ENCODE measurements at regions not wholly inside any gene's neighbourhood (a gene's known extent, or its start where the extent isn't known, plus 50 kb on each side); places are given as distances from the start of the nearest gene placed in this dataset.

DNA sequence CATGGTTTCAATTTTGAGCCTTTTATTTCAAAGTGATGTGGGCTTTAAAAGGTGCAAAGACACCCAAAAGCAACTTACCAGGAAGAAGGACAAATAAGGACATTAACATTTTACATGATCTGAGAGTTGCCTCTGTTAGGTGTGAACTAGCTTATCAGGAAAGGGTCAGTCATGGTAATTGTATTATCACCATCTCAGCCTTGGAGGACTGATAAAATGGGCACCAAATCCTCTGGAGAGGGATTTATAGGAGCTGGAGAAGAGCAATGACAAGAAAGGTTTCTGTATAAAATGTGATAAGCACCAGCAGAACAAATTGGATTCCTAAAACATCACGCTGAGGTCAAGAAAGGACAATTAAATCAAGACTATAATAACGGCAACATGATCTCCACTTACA is 217.7 kb upstream of the PRICKLE1 start:
- Histone ChIP-seq H3K36me3 (ENCODE audit: insufficient read depth, low read length) (no peaks in the 10 kb centered on the region), H3K27me3 (ENCODE audit: control insufficient read depth in 1 of 2, insufficient read depth in 2 of 2, low read length in 2 of 2) (no peaks in the 10 kb centered on the region), H3K9me3 (ENCODE audit: low read length) (no peaks in the 10 kb centered on the region), H3K4me1 (ENCODE audit: insufficient read depth, low read length) (no peaks in the 10 kb centered on the region), H3K27ac (ENCODE audit: low read depth, low read length) (no peak overlapping the region), H3K9ac (ENCODE audit: low read length) (no peak overlapping the region), H3K4me3 (ENCODE audit: low read depth in 1 of 2, low read length in 2 of 2) (no peak overlapping the region)

DNA sequence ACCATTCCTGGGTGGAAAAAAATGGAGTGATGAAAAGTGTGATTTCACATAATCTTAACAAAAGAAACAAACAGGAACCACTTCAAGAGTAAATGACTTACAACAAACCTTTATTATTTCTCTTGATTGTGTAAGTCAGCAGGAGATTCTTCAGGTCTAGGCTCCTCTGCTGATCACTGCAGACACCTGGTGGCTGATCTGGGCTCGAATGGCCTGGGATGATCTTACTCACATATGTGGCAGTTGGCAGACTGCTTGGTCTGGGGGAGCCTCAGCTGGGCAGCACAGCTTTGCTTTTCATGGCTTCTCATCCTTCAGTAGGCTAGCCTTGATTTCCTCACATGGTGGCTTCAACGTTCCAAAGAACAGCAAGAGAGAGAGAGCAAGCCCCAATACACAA is 215.4 kb upstream of the PRICKLE1 start:
- Histone ChIP-seq H3K27me3 (ENCODE audit: control insufficient read depth in 1 of 2, insufficient read depth in 2 of 2, low read length in 2 of 2) (no peaks in the 10 kb centered on the region), H3K9ac (ENCODE audit: low read length) (no peak overlapping the region), H3K4me3 (ENCODE audit: low read depth in 1 of 2, low read length in 2 of 2) (no peak overlapping the region), H3K9me3 (ENCODE audit: low read length) (no peaks in the 10 kb centered on the region), H3K27ac (ENCODE audit: low read depth, low read length) (no peak overlapping the region), H3K36me3 (ENCODE audit: insufficient read depth, low read length) (no peaks in the 10 kb centered on the region), H3K4me1 (ENCODE audit: insufficient read depth, low read length) (no peaks in the 10 kb centered on the region)

DNA sequence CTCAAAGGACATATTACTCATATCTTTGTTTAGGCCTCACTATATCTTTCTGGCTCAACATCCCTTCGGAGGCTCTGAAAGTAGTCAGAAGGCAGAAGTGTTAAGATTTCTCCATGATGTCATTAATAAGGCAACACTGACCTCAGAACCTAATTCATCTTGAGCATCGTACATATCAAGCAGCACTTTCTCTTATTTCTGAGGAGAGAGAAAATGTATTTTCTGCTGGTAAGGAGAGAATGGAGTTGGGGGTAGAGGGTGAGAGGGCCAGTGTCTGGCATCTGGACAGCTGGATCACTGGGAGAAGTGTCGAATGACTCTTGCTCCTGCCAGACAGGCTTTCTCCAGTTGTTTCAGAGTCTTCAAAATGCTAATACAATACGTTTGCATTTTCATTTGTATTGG is 213.2 kb upstream of the PRICKLE1 start:
- no peaks in the 10 kb centered on the region for H3K4me1 ChIP-seq (ENCODE audit: insufficient read depth, low read length)
- no peak overlapping the region for H3K4me3 ChIP-seq (ENCODE audit: low read depth in 1 of 2, low read length in 2 of 2)
- H3K36me3 ChIP-seq (ENCODE audit: insufficient read depth, low read length), result no peaks in the 10 kb centered on the region
- H3K9me3 ChIP-seq (ENCODE audit: low read length), result no peaks in the 10 kb centered on the region
- H3K27ac ChIP-seq (ENCODE audit: low read depth, low read length), result no peak overlapping the region
- H3K27me3 ChIP-seq (ENCODE audit: control insufficient read depth in 1 of 2, insufficient read depth in 2 of 2, low read length in 2 of 2), result no peaks in the 10 kb centered on the region
- H3K9ac ChIP-seq (ENCODE audit: low read length), result no peak overlapping the region

DNA sequence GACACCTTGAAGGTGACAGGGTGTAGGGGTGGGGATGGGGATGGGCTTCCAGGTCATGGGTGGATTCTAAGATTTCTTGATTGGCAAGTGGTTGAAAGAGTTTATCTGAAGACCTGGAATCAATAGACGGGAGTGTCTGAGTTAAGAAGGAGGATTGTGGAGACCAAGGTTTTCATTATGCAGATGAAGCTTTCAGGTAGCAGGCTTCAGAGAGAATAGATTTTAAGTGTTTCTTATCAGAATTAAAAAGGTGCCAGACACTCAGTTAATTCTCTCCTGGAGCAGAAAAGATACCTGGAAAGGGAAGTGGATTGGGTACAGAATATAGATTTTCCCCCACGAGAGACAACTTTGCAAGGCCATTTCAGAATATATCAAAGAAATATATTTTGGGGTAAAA is 211.7 kb upstream of the PRICKLE1 start:
- no peaks in the 10 kb centered on the region for H3K27me3 ChIP-seq (ENCODE audit: control insufficient read depth in 1 of 2, insufficient read depth in 2 of 2, low read length in 2 of 2)
- H3K9me3 ChIP-seq (ENCODE audit: low read length), result no peaks in the 10 kb centered on the region
- H3K36me3 ChIP-seq (ENCODE audit: insufficient read depth, low read length), result no peaks in the 10 kb centered on the region
- H3K4me3 ChIP-seq (ENCODE audit: low read depth in 1 of 2, low read length in 2 of 2), result no peak overlapping the region
- no peak overlapping the region for H3K27ac ChIP-seq (ENCODE audit: low read depth, low read length)
- no peak overlapping the region for H3K9ac ChIP-seq (ENCODE audit: low read length)
- no peaks in the 10 kb centered on the region for H3K4me1 ChIP-seq (ENCODE audit: insufficient read depth, low read length)

DNA sequence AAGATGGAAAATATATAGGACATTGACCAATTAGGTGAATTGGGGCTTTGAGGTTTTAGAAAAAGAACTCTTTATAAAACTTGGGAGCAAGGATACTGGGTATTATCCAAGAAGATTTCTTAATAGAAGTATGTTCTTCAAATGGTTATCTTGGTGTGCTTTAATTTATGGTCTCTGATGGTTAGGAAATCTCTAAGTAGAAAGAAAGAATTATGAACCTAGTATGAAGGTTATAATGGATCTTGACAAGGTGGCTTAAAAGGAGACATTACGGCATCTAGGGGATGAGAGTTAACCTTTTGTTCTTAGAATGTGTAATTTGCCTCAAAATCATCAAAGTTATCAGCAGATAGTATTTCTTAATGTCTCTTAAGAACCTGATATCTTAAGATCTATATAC is 210.4 kb upstream of the PRICKLE1 start:
- Histone ChIP-seq H3K9ac (ENCODE audit: low read length) (no peak overlapping the region), H3K4me1 (ENCODE audit: insufficient read depth, low read length) (no peaks in the 10 kb centered on the region), H3K27me3 (ENCODE audit: control insufficient read depth in 1 of 2, insufficient read depth in 2 of 2, low read length in 2 of 2) (no peaks in the 10 kb centered on the region), H3K27ac (ENCODE audit: low read depth, low read length) (no peak overlapping the region), H3K4me3 (ENCODE audit: low read depth in 1 of 2, low read length in 2 of 2) (no peak overlapping the region), H3K36me3 (ENCODE audit: insufficient read depth, low read length) (no peaks in the 10 kb centered on the region), H3K9me3 (ENCODE audit: low read length) (no peaks in the 10 kb centered on the region)

DNA sequence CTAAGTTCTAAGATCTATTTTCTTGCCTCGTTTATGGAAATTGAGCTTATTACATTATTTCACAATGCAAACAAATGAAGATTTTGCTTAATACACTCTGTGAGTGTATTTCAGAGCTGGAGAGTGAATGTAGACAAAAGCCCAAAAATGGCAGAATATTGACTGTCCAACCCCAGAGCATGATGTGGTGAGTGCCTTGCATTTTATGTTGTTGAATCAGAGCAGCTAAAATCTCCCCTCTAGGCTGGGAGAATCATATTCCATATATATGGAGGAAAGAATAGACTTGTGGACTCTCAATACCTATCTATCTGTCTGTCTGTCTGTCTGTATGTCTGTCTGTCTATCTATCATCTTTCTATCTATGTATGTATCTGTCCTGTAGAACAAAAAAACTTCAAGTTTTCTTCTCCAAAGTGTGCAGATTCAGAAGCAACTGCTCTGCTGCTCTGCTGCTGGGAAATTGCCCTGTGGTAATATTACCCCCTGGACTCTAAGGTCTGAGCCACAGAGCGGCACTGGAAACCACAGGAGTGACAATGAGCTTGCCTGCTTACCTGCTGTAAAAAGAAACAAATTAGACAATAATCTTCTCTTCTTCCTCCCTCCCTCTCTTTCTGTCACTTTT is 209.4 kb upstream of the PRICKLE1 start:
- no peaks in the 10 kb centered on the region for H3K36me3 ChIP-seq (ENCODE audit: insufficient read depth, low read length)
- no peak overlapping the region for H3K27ac ChIP-seq (ENCODE audit: low read depth, low read length)
- no peak overlapping the region for H3K9ac ChIP-seq (ENCODE audit: low read length)
- H3K4me1 ChIP-seq (ENCODE audit: insufficient read depth, low read length), result no peaks in the 10 kb centered on the region
- no peaks in the 10 kb centered on the region for H3K27me3 ChIP-seq (ENCODE audit: control insufficient read depth in 1 of 2, insufficient read depth in 2 of 2, low read length in 2 of 2)
- no peak overlapping the region for H3K4me3 ChIP-seq (ENCODE audit: low read depth in 1 of 2, low read length in 2 of 2)
- H3K9me3 ChIP-seq (ENCODE audit: low read length), result no peaks in the 10 kb centered on the region

DNA sequence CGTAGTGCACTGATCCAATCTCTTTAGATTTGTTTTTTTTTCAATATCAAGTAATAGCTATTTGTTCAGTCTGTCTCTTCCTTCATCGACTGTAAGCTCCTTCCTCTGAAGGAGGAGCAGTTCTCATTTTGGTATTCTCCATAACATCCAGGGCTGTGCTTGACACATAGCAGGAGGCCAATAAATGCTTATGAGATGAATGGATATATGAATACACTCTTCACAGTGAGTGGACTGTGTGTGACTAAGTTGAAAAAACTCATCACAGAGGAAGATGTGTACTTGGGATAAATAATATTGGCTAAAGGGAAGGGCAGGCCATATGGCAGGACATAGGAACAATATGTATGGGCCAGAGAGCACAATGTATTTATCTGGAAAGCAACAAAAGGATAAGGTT is 205.3 kb upstream of the PRICKLE1 start:
- H3K4me3 ChIP-seq (ENCODE audit: low read depth in 1 of 2, low read length in 2 of 2), result no peak overlapping the region
- no peaks in the 10 kb centered on the region for H3K27me3 ChIP-seq (ENCODE audit: control insufficient read depth in 1 of 2, insufficient read depth in 2 of 2, low read length in 2 of 2)
- H3K27ac ChIP-seq (ENCODE audit: low read depth, low read length), result no peak overlapping the region
- no peaks in the 10 kb centered on the region for H3K9me3 ChIP-seq (ENCODE audit: low read length)
- no peak overlapping the region for H3K9ac ChIP-seq (ENCODE audit: low read length)
- H3K36me3 ChIP-seq (ENCODE audit: insufficient read depth, low read length), result no peaks in the 10 kb centered on the region
- no peaks in the 10 kb centered on the region for H3K4me1 ChIP-seq (ENCODE audit: insufficient read depth, low read length)

DNA sequence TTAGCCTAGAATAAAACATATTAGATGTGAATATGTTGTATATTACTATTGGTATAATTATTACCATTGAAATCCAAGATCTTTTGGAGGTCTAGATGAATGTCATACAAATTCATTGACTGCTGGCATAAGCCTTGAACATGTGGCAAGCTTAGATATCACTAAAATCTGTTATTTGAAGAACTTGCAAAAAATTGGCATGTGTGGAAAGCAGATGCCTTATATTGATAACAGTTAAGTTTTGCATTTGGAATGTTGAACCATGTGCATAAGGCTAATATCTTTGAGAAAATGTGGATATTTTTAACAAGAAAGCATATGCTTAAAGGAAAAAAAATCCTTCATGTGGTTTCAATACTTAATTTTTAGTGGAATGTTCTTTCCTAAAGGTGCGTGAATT is 203.6 kb upstream of the PRICKLE1 start:
- Histone ChIP-seq H3K27me3 (ENCODE audit: control insufficient read depth in 1 of 2, insufficient read depth in 2 of 2, low read length in 2 of 2) (no peaks in the 10 kb centered on the region), H3K27ac (ENCODE audit: low read depth, low read length) (no peak overlapping the region), H3K4me1 (ENCODE audit: insufficient read depth, low read length) (no peaks in the 10 kb centered on the region), H3K4me3 (ENCODE audit: low read depth in 1 of 2, low read length in 2 of 2) (no peak overlapping the region), H3K9ac (ENCODE audit: low read length) (no peak overlapping the region), H3K9me3 (ENCODE audit: low read length) (no peaks in the 10 kb centered on the region), H3K36me3 (ENCODE audit: insufficient read depth, low read length) (no peaks in the 10 kb centered on the region)

DNA sequence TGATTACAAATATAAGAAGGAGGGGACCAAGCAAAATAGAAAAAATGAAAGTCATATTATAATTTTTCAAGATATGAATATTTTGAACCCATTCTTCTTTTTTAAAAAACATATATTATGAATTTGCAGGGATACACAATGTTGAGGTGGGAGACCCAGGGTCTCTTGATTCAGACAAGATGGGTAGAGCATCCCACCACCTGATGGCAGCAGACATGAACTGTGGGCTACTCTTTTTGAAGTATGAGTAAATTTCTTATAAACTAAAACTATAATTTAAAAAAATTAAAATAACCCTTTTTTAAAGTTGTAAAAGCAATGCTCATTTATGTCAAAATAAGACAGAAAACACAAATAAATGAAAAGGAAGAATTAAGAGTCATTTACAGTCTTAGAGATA is 202.7 kb upstream of the PRICKLE1 start:
- no peaks in the 10 kb centered on the region for H3K4me1 ChIP-seq (ENCODE audit: insufficient read depth, low read length)
- H3K9ac ChIP-seq (ENCODE audit: low read length), result no peak overlapping the region
- H3K27me3 ChIP-seq (ENCODE audit: control insufficient read depth in 1 of 2, insufficient read depth in 2 of 2, low read length in 2 of 2), result no peaks in the 10 kb centered on the region
- no peak overlapping the region for H3K27ac ChIP-seq (ENCODE audit: low read depth, low read length)
- H3K9me3 ChIP-seq (ENCODE audit: low read length), result no peaks in the 10 kb centered on the region
- no peaks in the 10 kb centered on the region for H3K36me3 ChIP-seq (ENCODE audit: insufficient read depth, low read length)
- no peak overlapping the region for H3K4me3 ChIP-seq (ENCODE audit: low read depth in 1 of 2, low read length in 2 of 2)

DNA sequence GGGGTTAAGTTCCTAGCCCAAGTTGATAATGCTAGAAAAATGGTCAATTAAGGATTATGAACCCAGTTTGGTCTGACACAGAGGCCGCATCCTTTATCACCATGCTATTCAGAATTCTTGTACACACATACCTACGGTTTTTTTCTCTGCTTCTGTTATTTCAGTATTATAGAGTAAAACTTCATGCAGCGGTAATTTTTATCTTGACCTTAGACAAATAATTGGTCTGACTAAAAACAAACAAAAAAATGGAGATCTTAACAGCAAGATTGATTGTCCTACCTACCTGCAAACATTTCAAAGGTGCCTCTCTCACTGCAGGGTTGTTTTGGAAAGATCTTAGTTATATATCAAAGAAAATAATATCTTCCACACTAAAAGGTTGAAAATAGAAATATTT is 201.9 kb upstream of the PRICKLE1 start:
- no peak overlapping the region for H3K9ac ChIP-seq (ENCODE audit: low read length)
- no peak overlapping the region for H3K27ac ChIP-seq (ENCODE audit: low read depth, low read length)
- H3K4me3 ChIP-seq (ENCODE audit: low read depth in 1 of 2, low read length in 2 of 2), result no peak overlapping the region
- H3K27me3 ChIP-seq (ENCODE audit: control insufficient read depth in 1 of 2, insufficient read depth in 2 of 2, low read length in 2 of 2), result no peaks in the 10 kb centered on the region
- H3K9me3 ChIP-seq (ENCODE audit: low read length), result no peaks in the 10 kb centered on the region
- no peaks in the 10 kb centered on the region for H3K4me1 ChIP-seq (ENCODE audit: insufficient read depth, low read length)
- no peaks in the 10 kb centered on the region for H3K36me3 ChIP-seq (ENCODE audit: insufficient read depth, low read length)

DNA sequence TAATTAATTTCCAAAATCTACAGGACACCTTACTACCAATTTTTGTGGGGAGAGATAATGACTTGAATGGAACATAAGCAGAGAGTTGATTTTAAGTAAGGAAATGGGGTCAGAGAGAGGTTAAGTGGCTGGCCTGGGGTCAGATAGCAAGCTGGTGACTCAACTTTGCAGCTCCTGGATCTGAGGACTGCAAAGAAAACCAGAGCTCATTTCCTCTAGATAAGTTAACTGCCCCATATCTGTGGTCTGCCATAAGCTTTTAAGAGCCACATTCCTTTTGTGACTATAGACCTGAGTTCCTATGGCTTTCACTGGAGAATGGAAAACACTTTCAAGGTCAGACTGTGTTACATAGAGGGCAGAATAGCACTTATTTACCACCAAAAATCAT is 201.2 kb upstream of the PRICKLE1 start:
- Histone ChIP-seq H3K9me3 (ENCODE audit: low read length) (no peaks in the 10 kb centered on the region), H3K27me3 (ENCODE audit: control insufficient read depth in 1 of 2, insufficient read depth in 2 of 2, low read length in 2 of 2) (no peaks in the 10 kb centered on the region), H3K27ac (ENCODE audit: low read depth, low read length) (no peak overlapping the region), H3K4me3 (ENCODE audit: low read depth in 1 of 2, low read length in 2 of 2) (no peak overlapping the region), H3K9ac (ENCODE audit: low read length) (no peak overlapping the region), H3K36me3 (ENCODE audit: insufficient read depth, low read length) (no peaks in the 10 kb centered on the region), H3K4me1 (ENCODE audit: insufficient read depth, low read length) (no peaks in the 10 kb centered on the region)

DNA sequence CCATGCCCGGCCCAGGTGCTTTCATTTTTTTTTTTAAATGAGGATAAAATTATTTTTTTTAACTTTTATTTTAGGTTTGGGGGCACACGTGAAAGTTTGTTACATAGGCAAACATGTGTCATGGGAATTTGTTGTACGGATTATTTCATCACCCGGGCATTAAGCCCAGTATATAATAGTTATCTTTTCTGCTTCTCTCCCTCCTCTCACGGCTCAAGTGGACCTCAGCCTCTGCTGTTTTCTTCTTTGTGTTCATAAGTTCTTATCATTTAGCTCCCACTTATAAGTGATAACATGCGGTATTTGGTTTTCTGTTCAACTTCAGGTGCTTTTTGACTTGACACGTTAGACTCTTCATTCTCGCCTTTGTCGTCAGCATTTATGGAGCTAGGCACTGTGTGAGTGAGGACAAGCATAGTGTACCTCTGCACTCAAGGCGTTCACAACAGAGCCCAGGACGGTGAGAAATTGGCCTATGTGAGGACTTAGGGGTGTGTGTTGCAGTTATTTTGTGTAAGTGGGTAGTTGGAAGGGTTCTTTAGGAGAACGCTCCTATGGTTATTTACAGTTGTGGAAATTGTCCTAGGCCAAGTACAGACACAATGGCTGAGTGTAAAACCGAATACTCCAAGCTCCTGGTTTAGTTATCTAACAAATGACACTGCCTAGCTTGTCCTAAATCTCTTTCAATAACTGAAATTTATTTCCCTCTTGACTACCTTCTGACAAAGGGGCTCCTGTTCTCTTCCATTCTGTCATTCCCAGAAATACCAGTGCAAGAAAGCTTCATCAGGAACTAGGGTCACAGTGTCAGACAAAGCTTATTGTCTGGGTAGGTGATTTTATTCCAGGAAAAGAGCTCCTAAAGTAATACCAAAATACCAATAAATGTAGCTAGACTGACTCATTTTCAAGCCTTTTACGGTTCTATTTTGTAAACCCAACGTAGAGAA is 200.5 kb upstream of the PRICKLE1 start:
- H3K27me3 ChIP-seq (ENCODE audit: control insufficient read depth in 1 of 2, insufficient read depth in 2 of 2, low read length in 2 of 2), result no peaks in the 10 kb centered on the region
- no peak overlapping the region for H3K4me3 ChIP-seq (ENCODE audit: low read depth in 1 of 2, low read length in 2 of 2)
- H3K36me3 ChIP-seq (ENCODE audit: insufficient read depth, low read length), result no peaks in the 10 kb centered on the region
- H3K9me3 ChIP-seq (ENCODE audit: low read length), result no peaks in the 10 kb centered on the region
- H3K4me1 ChIP-seq (ENCODE audit: insufficient read depth, low read length), result no peaks in the 10 kb centered on the region
- H3K27ac ChIP-seq (ENCODE audit: low read depth, low read length), result no peak overlapping the region
- H3K9ac ChIP-seq (ENCODE audit: low read length), result no peak overlapping the region
